ENCODE measurements at regions not wholly inside any gene's neighbourhood (a gene's known extent, or its start where the extent isn't known, plus 50 kb on each side); places are given as distances from the start of the nearest gene placed in this dataset.

DNA sequence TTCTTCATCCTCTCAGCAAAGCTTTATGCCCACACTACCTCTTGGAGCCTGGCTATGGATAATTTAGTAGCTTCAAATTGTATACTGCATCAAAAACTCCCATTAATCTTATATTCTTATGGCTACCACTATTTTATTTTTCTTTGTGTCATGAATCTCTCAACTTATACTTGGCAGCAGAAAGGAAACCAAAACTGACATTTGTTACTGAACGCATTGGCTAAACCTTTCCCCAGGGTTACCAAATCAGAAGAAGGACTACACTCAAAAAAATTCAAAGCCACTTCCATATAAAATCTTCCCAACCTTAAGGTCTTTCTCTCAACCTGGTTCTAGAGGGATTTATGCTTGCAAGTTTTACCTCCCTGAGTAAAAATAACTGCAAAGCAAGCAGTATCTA is 97.0 kb upstream of the REG3G start:
- TF ChIP-seq, protein P1, sequence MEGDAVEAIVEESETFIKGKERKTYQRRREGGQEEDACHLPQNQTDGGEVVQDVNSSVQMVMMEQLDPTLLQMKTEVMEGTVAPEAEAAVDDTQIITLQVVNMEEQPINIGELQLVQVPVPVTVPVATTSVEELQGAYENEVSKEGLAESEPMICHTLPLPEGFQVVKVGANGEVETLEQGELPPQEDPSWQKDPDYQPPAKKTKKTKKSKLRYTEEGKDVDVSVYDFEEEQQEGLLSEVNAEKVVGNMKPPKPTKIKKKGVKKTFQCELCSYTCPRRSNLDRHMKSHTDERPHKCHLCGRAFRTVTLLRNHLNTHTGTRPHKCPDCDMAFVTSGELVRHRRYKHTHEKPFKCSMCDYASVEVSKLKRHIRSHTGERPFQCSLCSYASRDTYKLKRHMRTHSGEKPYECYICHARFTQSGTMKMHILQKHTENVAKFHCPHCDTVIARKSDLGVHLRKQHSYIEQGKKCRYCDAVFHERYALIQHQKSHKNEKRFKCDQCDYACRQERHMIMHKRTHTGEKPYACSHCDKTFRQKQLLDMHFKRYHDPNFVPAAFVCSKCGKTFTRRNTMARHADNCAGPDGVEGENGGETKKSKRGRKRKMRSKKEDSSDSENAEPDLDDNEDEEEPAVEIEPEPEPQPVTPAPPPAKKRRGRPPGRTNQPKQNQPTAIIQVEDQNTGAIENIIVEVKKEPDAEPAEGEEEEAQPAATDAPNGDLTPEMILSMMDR (conservative IDR thresholded peaks at IDR 0.05 in 1 of 2, IDR thresholded peaks at IDR 0.05 in 1 of 2; ENCODE audit: low read depth in 1 of 2, low read length in 2 of 2) = no peak
- TF ChIP-seq EZH2 (IDR thresholded peaks at IDR 0.05; ENCODE audit: low read length, missing control alignments) = no peak
